ENCODE measurements at regions not wholly inside any gene's neighbourhood (a gene's known extent, or its start where the extent isn't known, plus 50 kb on each side); places are given as distances from the start of the nearest gene placed in this dataset.

- Histone ChIP-seq H2AFZ (ENCODE audit: low read depth, low read length) (no peak overlapping the region), H3K9me3 (replicated peaks; ENCODE audit: control insufficient read depth, insufficient read depth, low read length) (no peaks in the 10 kb centered on the region), H3K27ac (ENCODE audit: insufficient read depth, low read depth, low read length) (no peak overlapping the region), H3K9me1 (replicated peaks; ENCODE audit: control insufficient read depth, extremely low read depth, insufficient read depth, low read length) (no peaks in the 10 kb centered on the region), H3K27me3 (ENCODE audit: control insufficient read depth in 2 of 2, insufficient read depth in 2 of 2, low read length in 2 of 2) (no peaks in the 10 kb centered on the region), H3K9ac (replicated peaks; ENCODE audit: extremely low read depth, insufficient read depth, low read length) (no peak overlapping the region), H3K4me2 (ENCODE audit: insufficient read depth, low read length) (no peak overlapping the region), H3K4me1 (ENCODE audit: control insufficient read depth, extremely low read depth, insufficient read depth, low read length) (no peaks in the 10 kb centered on the region), H3K79me2 (ENCODE audit: control insufficient read depth, insufficient read depth, low read length) (no peaks in the 10 kb centered on the region), H3K36me3 (ENCODE audit: control insufficient read depth in 2 of 2, extremely low read depth in 1 of 2, insufficient read depth in 2 of 2, low read length in 2 of 2) (no peaks in the 10 kb centered on the region), H3K4me3 (replicated peaks in 1 of 3; ENCODE audit: insufficient read depth in 1 of 3, low read depth in 1 of 3, low read length in 3 of 3) (no peak overlapping the region), H4K20me1 (replicated peaks; ENCODE audit: control insufficient read depth, extremely low read depth, insufficient read depth, low read length) (no peaks in the 10 kb centered on the region)
- DNase-seq (ENCODE audit: low read depth, low spot score): no peak
- ChIA-PET CTCF (no interaction called here), POLR2A (no interaction called here)
- FAIRE-seq: no peak
- dilution Hi-C loops (cut with MboI; ENCODE audit: extremely low pct_ligation_motif_present, low sequenced_read_pairs): no loop called here
- BruUV-seq (replicated peaks): no TSS peak
- intact Hi-C loops (cut with micrococcal nuclease): no loop called here
- TF ChIP-seq MAX (IDR thresholded peaks at IDR 0.05; ENCODE audit: insufficient read depth, insufficient read length): no peak
Measured at GRCh38 chr12:107543416-107543815, 142.2 kb upstream of the PWP1 start.

GRCh38 chr12:107543841-107544240 lies 141.8 kb upstream of the PWP1 start:
- TF ChIP-seq GATA2 (IDR thresholded peaks at IDR 0.05; ENCODE audit: insufficient read depth, insufficient read length, low read depth, low read length) (no peak), FOS (IDR thresholded peaks at IDR 0.05; ENCODE audit: borderline replicate concordance, insufficient read depth, low read length) (no peak), JUN (IDR thresholded peaks at IDR 0.05; ENCODE audit: borderline replicate concordance, insufficient read depth, insufficient read length, low read depth) (no peak), POLR2A (IDR thresholded peaks at IDR 0.05; ENCODE audit: low read depth, low read length) (no peak), MYC (IDR thresholded peaks at IDR 0.05; ENCODE audit: low read depth, low read length) (no peak), EZH2 (IDR thresholded peaks at IDR 0.05; ENCODE audit: borderline replicate concordance, low read depth, low read length, severe bottlenecking) (no peak), POLR2AphosphoS5 (IDR thresholded peaks at IDR 0.05; ENCODE audit: insufficient read depth, low read depth, low read length) (no peak), MAX (IDR thresholded peaks at IDR 0.05; ENCODE audit: insufficient read depth, insufficient read length) (no peak), CTCF (IDR thresholded peaks at IDR 0.05; ENCODE audit: extremely low read depth in 1 of 2, insufficient read depth in 1 of 2, low read depth in 1 of 2, low read length in 2 of 2) (no peak)
- H4K20me1 ChIP-seq (replicated peaks; ENCODE audit: control insufficient read depth, extremely low read depth, insufficient read depth, low read length): no peaks in the 10 kb centered on the region
- no peak for DNase-seq (ENCODE audit: low read depth, low spot score)
- intact Hi-C loops (cut with micrococcal nuclease) (no loop called here), dilution Hi-C loops (cut with MboI; ENCODE audit: extremely low pct_ligation_motif_present, low sequenced_read_pairs) (no loop called here)
- no peak overlapping the region for H2AFZ ChIP-seq (ENCODE audit: low read depth, low read length)
- H3K4me1 ChIP-seq (ENCODE audit: control insufficient read depth, extremely low read depth, insufficient read depth, low read length): no peaks in the 10 kb centered on the region
- H3K36me3 ChIP-seq (ENCODE audit: control insufficient read depth in 2 of 2, extremely low read depth in 1 of 2, insufficient read depth in 2 of 2, low read length in 2 of 2): no peaks in the 10 kb centered on the region
- POLR2A ChIA-PET: no interaction called here
- H3K27ac ChIP-seq (ENCODE audit: insufficient read depth, low read depth, low read length): no peak overlapping the region
- H3K4me2 ChIP-seq (ENCODE audit: insufficient read depth, low read length): no peak overlapping the region
- H3K9me3 ChIP-seq (replicated peaks; ENCODE audit: control insufficient read depth, insufficient read depth, low read length): no peaks in the 10 kb centered on the region
- CTCF ChIA-PET: no interaction called here
- no peak for FAIRE-seq
- no TSS peak for BruUV-seq (replicated peaks)
- H3K27me3 ChIP-seq (ENCODE audit: control insufficient read depth in 2 of 2, insufficient read depth in 2 of 2, low read length in 2 of 2): no peaks in the 10 kb centered on the region
- no peak overlapping the region for H3K9ac ChIP-seq (replicated peaks; ENCODE audit: extremely low read depth, insufficient read depth, low read length)
- H3K4me3 ChIP-seq (replicated peaks in 1 of 3; ENCODE audit: insufficient read depth in 1 of 3, low read depth in 1 of 3, low read length in 3 of 3): no peak overlapping the region
- H3K79me2 ChIP-seq (ENCODE audit: control insufficient read depth, insufficient read depth, low read length): no peaks in the 10 kb centered on the region
- H3K9me1 ChIP-seq (replicated peaks; ENCODE audit: control insufficient read depth, extremely low read depth, insufficient read depth, low read length): no peaks in the 10 kb centered on the region
